IPS-20b (cell line): ENCODE measurements at regions not wholly inside any gene's neighbourhood (a gene's known extent, or its start where the extent isn't known, plus 50 kb on each side); places are given as distances from the start of the nearest gene placed in this dataset.

Experiments used
- H3K27ac ChIP-seq: one replicate; pipeline ENCODE4 v1.5.1; 2013; ENCODE audit warnings: low read length
- H3K27me3 ChIP-seq: 2 replicates; pipeline ENCODE4 v1.6.1; 2013; ENCODE audit warnings: mild to moderate bottlenecking, low read length, inconsistent platforms; ENCODE audit not compliant: insufficient read depth
- H3K36me3 ChIP-seq: 2 replicates; pipeline ENCODE4 v1.6.1; 2013; ENCODE audit warnings: low read depth, mild to moderate bottlenecking, inconsistent platforms, low read length, moderate library complexity; ENCODE audit not compliant: insufficient read depth
- H3K4me1 ChIP-seq: 2 replicates; pipeline ENCODE4 v1.6.1; 2013; ENCODE audit warnings: mild to moderate bottlenecking, control low read depth, inconsistent platforms, low read length, moderate library complexity; ENCODE audit not compliant: insufficient read depth
- H3K4me3 ChIP-seq: 2 replicates; pipeline ENCODE4 v1.5.1; 2013; ENCODE audit warnings: mild to moderate bottlenecking, low read length, inconsistent platforms
- H3K9ac ChIP-seq: 2 replicates; pipeline ENCODE4 v1.6.1; 2013; ENCODE audit warnings: low read depth, mild to moderate bottlenecking, inconsistent platforms, low read length, moderate library complexity
- H3K9me3 ChIP-seq: 2 replicates; pipeline ENCODE4 v1.6.1; 2013; ENCODE audit warnings: mild to moderate bottlenecking, low read depth, low read length, inconsistent platforms; ENCODE audit not compliant: insufficient read depth

GRCh38 chr5:21209409-21209808, 1221.4 kb upstream of the CDH18 start:
- H3K4me1 ChIP-seq = no peaks in the 10 kb centered on the region

DNA sequence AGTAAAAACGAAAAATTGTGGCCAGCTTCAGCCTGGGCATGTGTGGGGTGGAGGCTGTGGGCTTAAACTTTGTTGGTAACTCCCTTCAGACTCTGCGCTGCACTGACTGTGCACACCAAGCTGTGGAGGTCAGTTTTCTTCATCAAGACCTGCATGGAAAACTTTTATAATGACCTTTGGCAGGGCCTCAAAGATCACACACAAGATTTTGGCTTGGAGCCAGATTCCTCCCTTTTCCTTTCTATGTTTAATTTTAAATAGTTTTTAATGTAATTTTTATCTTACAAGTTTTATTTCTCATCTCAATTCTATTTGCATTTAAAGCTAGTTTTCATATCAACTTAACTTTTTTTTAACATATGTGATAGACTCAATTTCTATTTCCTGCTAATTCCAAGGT, 1211.1 kb upstream of the CDH18 start:
- Histone ChIP-seq H3K4me3 (no peak overlapping the region), H3K36me3 (no peaks in the 10 kb centered on the region), H3K27me3 (no peaks in the 10 kb centered on the region), H3K9me3 (no peaks in the 10 kb centered on the region), H3K27ac (no peak overlapping the region), H3K9ac (no peak overlapping the region), H3K4me1 (no peaks in the 10 kb centered on the region)

More at GRCh38 chr5:21209409-21209808, 1221.4 kb upstream of the CDH18 start:
- no peak overlapping the region for H3K4me3 ChIP-seq
- no peak overlapping the region for H3K27ac ChIP-seq
- H3K27me3 ChIP-seq = no peaks in the 10 kb centered on the region
- no peak overlapping the region for H3K9ac ChIP-seq
- no peaks in the 10 kb centered on the region for H3K36me3 ChIP-seq
- no peaks in the 10 kb centered on the region for H3K9me3 ChIP-seq

DNA sequence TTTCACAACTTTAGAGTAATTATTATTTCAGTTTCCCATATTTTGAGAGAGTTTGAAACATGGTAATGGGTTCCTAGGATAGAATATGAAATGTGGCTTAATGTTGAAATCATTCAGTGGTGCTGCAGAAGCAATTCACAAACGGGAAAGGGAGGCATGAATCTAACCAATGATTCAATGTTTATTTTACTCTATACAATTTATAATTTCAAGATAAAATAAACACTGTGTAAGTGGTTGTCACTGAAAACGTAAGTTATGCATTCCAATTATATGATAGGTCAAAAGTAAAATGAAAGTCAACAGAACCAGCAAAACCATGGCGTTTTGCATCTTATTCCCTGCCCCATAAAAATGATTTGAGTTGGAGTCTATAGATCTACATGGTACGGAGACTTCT, 1207.1 kb upstream of the CDH18 start:
- Histone ChIP-seq H3K4me3 (no peak overlapping the region), H3K27ac (no peak overlapping the region)

DNA sequence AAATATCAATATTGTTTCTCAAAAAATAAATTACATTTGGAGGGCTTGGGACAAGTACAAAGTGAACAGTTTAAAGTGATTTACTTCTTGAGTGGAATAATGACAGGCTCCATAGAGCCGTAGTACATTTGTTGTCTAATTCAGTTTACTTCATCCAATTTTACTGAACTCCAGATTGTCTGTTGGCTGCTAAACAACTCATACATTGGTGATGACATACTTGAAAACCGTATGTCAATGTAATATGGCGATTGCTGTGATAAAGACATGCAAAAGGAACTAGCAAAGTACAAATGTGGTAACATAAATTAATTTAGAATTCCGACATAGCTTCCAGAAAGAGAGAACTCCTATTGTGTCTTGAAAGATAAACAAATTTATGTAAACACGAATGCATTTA, 1197.5 kb upstream of the CDH18 start:
- no peaks in the 10 kb centered on the region for H3K36me3 ChIP-seq
- no peak overlapping the region for H3K9ac ChIP-seq

More for the DNA sequence above, 1207.1 kb upstream of the CDH18 start:
- Histone ChIP-seq H3K27me3 (no peaks in the 10 kb centered on the region), H3K36me3 (no peaks in the 10 kb centered on the region), H3K9ac (no peak overlapping the region), H3K4me1 (no peaks in the 10 kb centered on the region), H3K9me3 (no peaks in the 10 kb centered on the region)

DNA sequence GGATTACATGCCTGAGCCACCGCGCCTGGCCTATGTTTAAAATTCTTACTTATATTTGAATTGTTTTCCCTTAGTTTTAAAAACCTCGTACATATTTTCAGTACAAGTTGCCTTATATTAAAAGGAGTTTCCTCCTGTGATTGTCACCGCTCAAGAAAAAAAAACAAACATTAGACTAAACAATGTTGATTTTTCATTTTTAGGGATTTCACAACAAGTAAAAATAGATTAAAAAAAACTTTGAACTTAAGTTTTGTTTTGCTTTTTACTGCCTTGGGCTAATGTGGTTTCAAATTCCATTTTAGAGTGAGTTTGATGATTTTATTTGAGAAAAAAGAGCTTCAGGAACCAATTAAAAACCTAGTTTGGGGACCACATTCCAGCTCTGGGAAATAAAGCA, 1196.6 kb upstream of the CDH18 start:
- no peaks in the 10 kb centered on the region for H3K9me3 ChIP-seq
- H3K36me3 ChIP-seq = no peaks in the 10 kb centered on the region
- no peak overlapping the region for H3K9ac ChIP-seq
- H3K27me3 ChIP-seq = no peaks in the 10 kb centered on the region
- H3K4me3 ChIP-seq = no peak overlapping the region
- no peaks in the 10 kb centered on the region for H3K4me1 ChIP-seq
- no peak overlapping the region for H3K27ac ChIP-seq

More for the DNA sequence above, 1197.5 kb upstream of the CDH18 start:
- Histone ChIP-seq H3K4me3 (no peak overlapping the region), H3K27ac (no peak overlapping the region), H3K4me1 (no peaks in the 10 kb centered on the region), H3K9me3 (no peaks in the 10 kb centered on the region), H3K27me3 (no peaks in the 10 kb centered on the region)

DNA sequence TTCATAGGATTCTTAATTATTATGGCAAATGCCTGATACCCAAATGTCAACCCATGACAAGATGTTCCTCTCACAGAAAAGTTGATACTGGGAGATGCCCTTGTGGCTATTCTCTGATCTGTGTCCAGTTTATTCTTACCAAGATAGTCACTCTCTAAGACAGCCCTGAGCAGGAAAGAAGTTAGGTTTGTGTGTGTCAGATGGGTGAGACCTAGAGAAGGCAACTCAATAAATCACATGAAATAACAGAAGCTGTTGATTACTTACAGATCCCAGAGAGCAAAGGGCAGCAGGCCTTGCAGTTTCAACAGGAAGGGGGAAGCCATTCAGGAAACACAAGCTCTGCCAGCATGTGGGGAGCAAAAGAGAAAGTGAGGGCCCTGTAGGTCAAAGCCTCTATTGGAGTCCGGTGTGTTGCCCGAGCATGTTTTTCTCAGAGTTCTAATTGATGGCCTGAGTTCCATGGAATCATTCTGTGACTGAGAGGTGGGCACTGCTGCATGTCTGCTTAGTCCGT, 1193.7 kb upstream of the CDH18 start:
- no peaks in the 10 kb centered on the region for H3K27me3 ChIP-seq

DNA sequence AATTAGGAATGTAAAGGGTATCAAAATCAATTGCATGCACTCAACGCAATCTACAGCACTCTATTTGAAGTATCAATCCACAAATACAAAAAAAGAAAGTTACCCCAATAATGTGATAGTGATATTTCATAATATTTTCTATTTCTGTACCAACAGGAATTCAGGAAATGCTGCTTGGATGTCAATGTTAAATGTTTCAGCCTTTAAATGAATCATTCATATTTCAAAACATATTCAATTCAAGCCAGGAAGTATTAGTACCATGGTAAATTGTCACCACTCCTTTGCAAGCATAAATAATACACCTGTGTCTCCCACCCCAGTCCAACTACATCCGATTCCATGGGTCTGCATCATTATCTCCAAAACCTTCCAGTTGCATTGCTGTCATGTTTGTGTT, 1185.5 kb upstream of the CDH18 start:
- no peaks in the 10 kb centered on the region for H3K27me3 ChIP-seq
- no peaks in the 10 kb centered on the region for H3K9me3 ChIP-seq
- H3K4me3 ChIP-seq = no peak overlapping the region
- no peak overlapping the region for H3K9ac ChIP-seq
- H3K4me1 ChIP-seq = no peaks in the 10 kb centered on the region; the same call in 1 of the 2 replicates
- H3K36me3 ChIP-seq = no peaks in the 10 kb centered on the region
- H3K27ac ChIP-seq = no peak overlapping the region

More for the DNA sequence above, 1193.7 kb upstream of the CDH18 start:
- Histone ChIP-seq H3K27ac (no peak overlapping the region), H3K9ac (no peak overlapping the region), H3K36me3 (no peaks in the 10 kb centered on the region), H3K9me3 (no peaks in the 10 kb centered on the region), H3K4me1 (no peaks in the 10 kb centered on the region), H3K4me3 (no peak overlapping the region)

DNA sequence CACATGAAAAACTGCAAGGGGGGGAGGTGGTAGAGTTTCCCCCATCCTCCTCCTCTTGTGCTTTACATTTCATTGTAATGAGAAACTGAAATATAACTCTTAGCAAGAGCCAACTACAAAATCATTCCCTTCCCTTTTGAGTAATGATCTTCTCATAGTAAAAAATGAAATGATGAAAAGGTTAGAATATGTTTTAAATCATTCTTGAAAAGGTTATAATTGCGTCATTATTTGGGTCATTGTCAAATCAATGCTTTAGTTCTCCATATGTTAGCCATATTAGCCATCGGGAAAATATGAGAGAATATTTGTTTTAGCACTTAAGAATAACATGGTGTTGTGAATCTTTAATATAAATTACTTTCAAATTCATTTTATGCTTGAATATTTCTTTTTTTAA, 1185.0 kb upstream of the CDH18 start:
- no peaks in the 10 kb centered on the region for H3K36me3 ChIP-seq
- no peak overlapping the region for H3K4me3 ChIP-seq
- no peak overlapping the region for H3K27ac ChIP-seq
- H3K9ac ChIP-seq = no peak overlapping the region
- H3K9me3 ChIP-seq = no peaks in the 10 kb centered on the region
- no peaks in the 10 kb centered on the region; the same call in 1 of the 2 replicates for H3K4me1 ChIP-seq
- no peaks in the 10 kb centered on the region for H3K27me3 ChIP-seq

DNA sequence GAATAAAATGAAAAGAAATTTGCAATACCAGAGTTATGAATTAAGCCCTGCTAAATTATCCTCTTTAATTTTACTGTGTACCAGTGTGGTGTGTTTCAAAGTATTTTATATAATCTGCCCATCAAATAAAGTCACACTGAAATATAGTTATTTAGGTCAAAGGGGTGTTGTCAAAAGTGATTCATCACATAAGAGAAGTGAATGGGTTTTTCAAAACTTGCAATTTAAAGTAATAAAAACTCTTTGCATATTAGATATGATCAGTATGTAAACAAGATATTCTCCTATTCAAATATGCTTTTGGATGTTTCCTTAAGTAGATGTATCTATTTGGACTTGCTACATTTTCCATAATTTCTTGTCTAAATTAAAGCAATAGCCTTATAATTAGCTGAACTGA, 1183.0 kb upstream of the CDH18 start:
- no peak overlapping the region for H3K9ac ChIP-seq
- H3K4me3 ChIP-seq = no peak overlapping the region
- no peaks in the 10 kb centered on the region for H3K9me3 ChIP-seq
- no peaks in the 10 kb centered on the region; the same call in 1 of the 2 replicates for H3K4me1 ChIP-seq
- no peak overlapping the region for H3K27ac ChIP-seq
- H3K36me3 ChIP-seq = no peaks in the 10 kb centered on the region
- no peaks in the 10 kb centered on the region for H3K27me3 ChIP-seq

DNA sequence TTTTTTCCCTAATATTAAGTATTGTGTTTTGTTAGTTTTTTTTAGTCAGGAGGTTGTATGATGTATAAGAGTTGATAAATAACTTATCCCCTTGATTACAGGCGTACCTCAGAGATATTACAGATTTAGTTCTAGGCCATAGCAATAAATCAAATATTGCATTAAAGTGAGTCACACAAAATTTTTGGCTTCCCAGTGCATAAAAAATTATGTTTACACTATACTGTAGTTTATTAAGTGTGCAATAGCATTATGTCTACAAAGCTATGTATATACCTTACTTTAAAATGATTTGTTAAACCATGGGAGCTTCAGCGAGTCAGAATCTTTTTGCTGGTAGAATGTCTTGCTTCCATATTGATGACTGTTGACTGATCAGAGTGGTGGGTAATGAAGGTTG, 1180.6 kb upstream of the CDH18 start:
- Histone ChIP-seq H3K27ac (no peak overlapping the region), H3K4me1 (no peaks in the 10 kb centered on the region; the same call in 1 of the 2 replicates), H3K27me3 (no peaks in the 10 kb centered on the region), H3K9ac (no peak overlapping the region), H3K9me3 (no peaks in the 10 kb centered on the region), H3K36me3 (no peaks in the 10 kb centered on the region), H3K4me3 (no peak overlapping the region)

DNA sequence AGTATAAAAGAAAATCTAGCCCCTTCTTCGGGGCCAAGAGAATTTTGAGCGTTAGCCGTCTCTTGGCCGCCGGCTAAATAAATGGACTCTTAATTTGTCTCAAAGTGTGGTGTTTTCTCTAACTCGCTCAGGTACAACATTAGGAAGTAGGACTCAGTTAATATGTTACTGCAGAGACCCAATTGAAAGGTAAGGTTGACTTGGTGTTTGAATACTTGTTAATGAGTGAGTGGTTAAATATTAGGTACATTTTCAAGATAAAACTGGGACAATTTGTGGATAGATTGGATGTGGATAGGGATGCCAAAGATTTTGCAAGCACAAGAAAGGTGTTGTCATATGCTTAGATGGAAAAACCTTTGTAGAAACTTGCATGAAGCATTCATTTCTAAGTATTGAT, 1177.3 kb upstream of the CDH18 start:
- H3K4me3 ChIP-seq = no peak overlapping the region
- no peak overlapping the region for H3K9ac ChIP-seq
- no peaks in the 10 kb centered on the region for H3K4me1 ChIP-seq
- no peaks in the 10 kb centered on the region for H3K9me3 ChIP-seq
- no peaks in the 10 kb centered on the region for H3K27me3 ChIP-seq
- no peak overlapping the region for H3K27ac ChIP-seq
- no peaks in the 10 kb centered on the region for H3K36me3 ChIP-seq

- H3K36me3 ChIP-seq = no peaks in the 10 kb centered on the region
- H3K27me3 ChIP-seq = no peaks in the 10 kb centered on the region
- H3K9ac ChIP-seq = no peak overlapping the region
- H3K9me3 ChIP-seq = no peaks in the 10 kb centered on the region
- no peak overlapping the region for H3K27ac ChIP-seq
- no peak overlapping the region for H3K4me3 ChIP-seq
- H3K4me1 ChIP-seq = no peaks in the 10 kb centered on the region
These were observed 1176.4 kb upstream of the CDH18 start for GRCh38 chr5:21164425-21164824.
